H1 (cell line): ENCODE measurements at regions not wholly inside any gene's neighbourhood (a gene's known extent, or its start where the extent isn't known, plus 50 kb on each side); places are given as distances from the start of the nearest gene placed in this dataset.

Experiments
- CTCF ChIA-PET: fragments of 300-600 bp; sonication (Branson Sonifier 250); formaldehyde crosslinking; loops from one replicate; lab custom pipeline; 2021; ENCODE audit not compliant: partially characterized antibody; lab: Charles Lee
- POLR2A ChIA-PET: fragments of 300-600 bp; sonication (Branson Sonifier 250); formaldehyde crosslinking; loops from one replicate; lab custom pipeline; 2021; ENCODE audit warnings: inconsistent platforms; ENCODE audit not compliant: partially characterized antibody; lab: Charles Lee
- DNase-seq, 2 experiments: peaks; one replicate each; pipeline versions ENCODE4 v3.0.0 to v3.0.0-alpha.2; 2010 to 2022; ENCODE audit warnings: low spot score in 2 of 2, low read depth in 1 of 2, mixed read lengths in 1 of 2
- FAIRE-seq: peaks from 2 replicates; lab custom pipeline; 2011; peaks lifted over from hg19 to GRCh38; lab: Jason Lieb, UNC
- H2AFZ ChIP-seq: 2 replicates; pipeline ENCODE4 v1.8.1; 2012; ENCODE audit warnings: low read length, inconsistent platforms
- H2AK5ac ChIP-seq: 2 replicates; pipeline ENCODE4 v1.6.1; 2013; ENCODE audit warnings: low read depth, low read length
- H2BK120ac ChIP-seq: replicated peaks from 2 replicates; pipeline ENCODE3; 2013; ENCODE audit warnings: low read depth, low read length, inconsistent platforms
- H2BK12ac ChIP-seq: 2 replicates; pipeline ENCODE4 v1.6.1; 2013; ENCODE audit warnings: low read depth, low read length
- H2BK15ac ChIP-seq: 2 replicates; pipeline ENCODE4 v1.6.1; 2013; ENCODE audit warnings: low read length
- H2BK20ac ChIP-seq: 2 replicates; pipeline ENCODE4 v1.6.1; 2013; ENCODE audit warnings: low read length
- H2BK5ac ChIP-seq: 2 replicates; pipeline ENCODE4 v1.6.1; 2013; ENCODE audit warnings: low read depth, low read length
- H3K14ac ChIP-seq: 2 replicates; pipeline ENCODE4 v1.6.1; 2013; ENCODE audit warnings: inconsistent platforms; ENCODE audit not compliant: insufficient read length
- H3K18ac ChIP-seq: 2 replicates; pipeline ENCODE4 v1.6.1; 2013; ENCODE audit warnings: low read length; ENCODE audit errors: extremely low read depth
- H3K23ac ChIP-seq: 2 replicates; pipeline ENCODE4 v1.6.1; 2013; ENCODE audit warnings: inconsistent platforms; ENCODE audit not compliant: insufficient read length
- H3K23me2 ChIP-seq: 2 replicates; pipeline ENCODE4 v1.6.1; 2013; ENCODE audit warnings: low read depth, low read length
- H3K27ac ChIP-seq: 2 replicates; pipeline ENCODE4 v1.6.1; 2011; ENCODE audit warnings: low read depth, low read length, inconsistent platforms
- H3K27me3 ChIP-seq, 4 experiments: replicated peaks in 1 of 4; 1 replicate in 1 of 4; 2 replicates in 3 of 4; pipeline versions ENCODE4 v1.6.1 to v1.8.1; 2011 to 2013; ENCODE audit warnings: low read length in 3 of 4, mild to moderate bottlenecking in 3 of 4, inconsistent platforms in 2 of 4, mixed read lengths in 2 of 4, moderate library complexity in 1 of 4; ENCODE audit not compliant: control insufficient read depth in 3 of 4, insufficient read depth in 3 of 4; ENCODE audit errors: extremely low read depth in 1 of 4
- H3K36me3 ChIP-seq, 4 experiments: 2 replicates each; pipeline versions ENCODE4 v1.6.1 to v1.8.1; 2011 to 2013; ENCODE audit warnings: mild to moderate bottlenecking in 4 of 4, low read length in 3 of 4, moderate library complexity in 2 of 4, control low read depth in 1 of 4, inconsistent platforms in 1 of 4; ENCODE audit not compliant: insufficient read depth in 4 of 4, control insufficient read depth in 2 of 4
- H3K4ac ChIP-seq: replicated peaks from 2 replicates; pipeline ENCODE3; 2013; ENCODE audit warnings: low read length, low read depth, mixed read lengths, inconsistent platforms; ENCODE audit not compliant: insufficient read length
- H3K4me1 ChIP-seq, 4 experiments: replicated peaks in 1 of 4; 1 replicate in 1 of 4; 2 replicates in 3 of 4; pipeline versions ENCODE4 v1.6.1 to v1.8.1; 2011 to 2013; ENCODE audit warnings: low read length in 3 of 4, inconsistent platforms in 2 of 4, mixed read lengths in 1 of 4; ENCODE audit not compliant: insufficient read depth in 4 of 4, control insufficient read depth in 3 of 4
- H3K4me2 ChIP-seq, 2 experiments: 2 replicates each; pipeline versions ENCODE4 v1.6.1 to v1.8.1; 2011 to 2013; ENCODE audit warnings: low read depth in 2 of 2, low read length in 2 of 2, control low read depth in 1 of 2, inconsistent platforms in 1 of 2, mild to moderate bottlenecking in 1 of 2; ENCODE audit not compliant: insufficient read depth in 1 of 2
- H3K4me3 ChIP-seq, 4 experiments: fragments of 200-600, 300-600 bp in 1 of 4; sonication (generic), shearing (Covaris generic), sonication (Bioruptor Twin) in 1 of 4; 2 replicates each; pipeline versions ENCODE4 v1.5.1 to v1.8.1; 2011 to 2016; ENCODE audit warnings: low read length in 4 of 4, low read depth in 3 of 4, control low read depth in 2 of 4, inconsistent platforms in 2 of 4, mild to moderate bottlenecking in 2 of 4, mixed read lengths in 1 of 4, moderate library complexity in 1 of 4; ENCODE audit not compliant: insufficient read depth in 2 of 4; ENCODE audit errors: extremely low read depth in 1 of 4
- H3K56ac ChIP-seq: replicated peaks from 2 replicates; pipeline ENCODE3; 2013; ENCODE audit warnings: low read depth, mild to moderate bottlenecking, mixed read lengths, low read length, inconsistent platforms; ENCODE audit not compliant: insufficient read length
- H3K79me1 ChIP-seq: 2 replicates; pipeline ENCODE4 v1.6.1; 2013; ENCODE audit warnings: low read depth, low read length, control low read depth
- H3K79me2 ChIP-seq, 2 experiments: 2 replicates each; pipeline versions ENCODE4 v1.6.1 to v1.8.1; 2012 to 2013; ENCODE audit warnings: low read length in 2 of 2, mild to moderate bottlenecking in 2 of 2, inconsistent platforms in 1 of 2; ENCODE audit not compliant: insufficient read depth in 2 of 2, control insufficient read depth in 1 of 2
- H3K9ac ChIP-seq, 4 experiments: replicated peaks in 1 of 4; 1 replicate in 1 of 4; 2 replicates in 3 of 4; pipeline versions ENCODE4 v1.6.1 to v1.8.1; 2011 to 2013; ENCODE audit warnings: low read depth in 3 of 4, low read length in 3 of 4, control low read depth in 2 of 4, mild to moderate bottlenecking in 2 of 4, moderate library complexity in 2 of 4, inconsistent platforms in 1 of 4; ENCODE audit errors: extremely low read depth in 1 of 4
- H3K9me3 ChIP-seq, 2 experiments: 2 replicates each; pipeline versions ENCODE4 v1.6.1 to v1.8.1; 2012 to 2013; ENCODE audit warnings: mild to moderate bottlenecking in 2 of 2, moderate library complexity in 2 of 2, control low read depth in 1 of 2, inconsistent platforms in 1 of 2, low read depth in 1 of 2, low read length in 1 of 2, mixed read lengths in 1 of 2; ENCODE audit not compliant: insufficient read depth in 2 of 2
- H4K20me1 ChIP-seq, 2 experiments: replicated peaks in 1 of 2; 2 replicates each; pipeline versions ENCODE3 to v1.8.1; 2011 to 2013; ENCODE audit warnings: inconsistent platforms in 2 of 2, low read length in 2 of 2, mild to moderate bottlenecking in 1 of 2; ENCODE audit not compliant: insufficient read depth in 2 of 2, control insufficient read depth in 1 of 2
- H4K5ac ChIP-seq: 2 replicates; pipeline ENCODE4 v1.6.1; 2013; ENCODE audit warnings: low read length, low read depth, mixed read lengths, inconsistent platforms; ENCODE audit not compliant: insufficient read length
- H4K8ac ChIP-seq: 2 replicates; pipeline ENCODE4 v1.8.0; 2013; ENCODE audit warnings: mild to moderate bottlenecking, moderate library complexity, low read length, inconsistent platforms; ENCODE audit not compliant: insufficient read depth; ENCODE audit errors: extremely low read depth
- H4K91ac ChIP-seq: replicated peaks from 2 replicates; pipeline ENCODE3; 2013; ENCODE audit warnings: low read length, mixed read lengths, inconsistent platforms; ENCODE audit not compliant: insufficient read length
- ATF3 ChIP-seq: IDR thresholded peaks from 2 replicates; pipeline ENCODE4 v1.6.1; 2011; ENCODE audit warnings: low read depth, mild to moderate bottlenecking, low read length; ENCODE audit not compliant: insufficient read depth
- RFX5 ChIP-seq: IDR thresholded peaks from 2 replicates; pipeline ENCODE4 v1.6.1; 2011; ENCODE audit warnings: low read depth, low read length, improper control_type of control experiment, borderline replicate concordance
- WGBS, 2 experiments: shearing (Covaris generic) in 1 of 2; methylation state at CpG; one replicate each; pipeline versions ENCODE4 v1.1.6 to v1.1.7; 2013 to 2015; ENCODE audit warnings: low lambda C conversion rate in 2 of 2, mixed read lengths in 2 of 2, inconsistent platforms in 1 of 2, low coverage in 1 of 2, missing lambda C conversion rate in 1 of 2; ENCODE audit not compliant: insufficient replicate concordance in 2 of 2, insufficient coverage in 1 of 2, insufficient read length in 1 of 2; ENCODE audit errors: extremely low coverage in 1 of 2, missing lambda C conversion rate in 1 of 2; 5-methylcytosine and 5-hydroxymethylcytosine counted together

- TF ChIP-seq ATF3 = no peak
- no peak for TF ChIP-seq RFX5
- Histone ChIP-seq H3K4me2 (no peak overlapping the region), H3K18ac (no peak overlapping the region), H2BK12ac (no peak overlapping the region), H3K23me2 (no peaks in the 10 kb centered on the region), H3K23ac (no peak overlapping the region), H2BK5ac (no peak overlapping the region), H4K91ac (no peak overlapping the region), H3K9ac (no peak overlapping the region), H4K20me1 (no peaks in the 10 kb centered on the region), H2BK20ac (no peak overlapping the region), H2BK15ac (no peak overlapping the region), H3K9me3 (no peaks in the 10 kb centered on the region), H3K4me1 (peaks cover 0 to 5% (median 1%) of the 10 kb centered on the region in 4 experiments; a peak in 3 of 7 replicates), H3K79me1 (no peaks in the 10 kb centered on the region), H3K14ac (no peak overlapping the region), H3K27me3 (no peaks in the 10 kb centered on the region), H4K5ac (no peak overlapping the region), H3K79me2 (no peaks in the 10 kb centered on the region), H3K56ac (no peak overlapping the region), H2AK5ac (no peak overlapping the region), H3K36me3 (no peaks in the 10 kb centered on the region), H3K4me3 (no peak overlapping the region), H3K4ac (no peak overlapping the region), H2BK120ac (no peak overlapping the region), H2AFZ (no peak overlapping the region), H4K8ac (no peak overlapping the region), H3K27ac (no peak overlapping the region)
- ChIA-PET POLR2A (interaction anchor here (1.0 kb wide), 1 partner anchor 11 kb away, joined by 3 read pairs; no protein-coding TSS in a partner anchor), CTCF (interaction anchor here (0.6 to 2.0 kb wide), 3 partner anchors 18 to 408 kb away, joined by 3 to 7 read pairs (median 3); no protein-coding TSS in a partner anchor)
- DNase-seq = no peak
- FAIRE-seq = no peak
- 95% methylated on average over 2 of the region's 2 CpGs; no CpG with 5 or more reads in 1 of the 2 experiments for WGBS, 2 experiments
Observed at GRCh38 chr4:74549936-74550335, 105.0 kb downstream of the AREG start.
